ENCODE measurements at regions not wholly inside any gene's neighbourhood (a gene's known extent, or its start where the extent isn't known, plus 50 kb on each side); places are given as distances from the start of the nearest gene placed in this dataset.
"Not testable (repeated sequence)": the region's sequence is repeated elsewhere in the genome, so short reads cannot be mapped to it uniquely, and the experiment has no call there.

DNA sequence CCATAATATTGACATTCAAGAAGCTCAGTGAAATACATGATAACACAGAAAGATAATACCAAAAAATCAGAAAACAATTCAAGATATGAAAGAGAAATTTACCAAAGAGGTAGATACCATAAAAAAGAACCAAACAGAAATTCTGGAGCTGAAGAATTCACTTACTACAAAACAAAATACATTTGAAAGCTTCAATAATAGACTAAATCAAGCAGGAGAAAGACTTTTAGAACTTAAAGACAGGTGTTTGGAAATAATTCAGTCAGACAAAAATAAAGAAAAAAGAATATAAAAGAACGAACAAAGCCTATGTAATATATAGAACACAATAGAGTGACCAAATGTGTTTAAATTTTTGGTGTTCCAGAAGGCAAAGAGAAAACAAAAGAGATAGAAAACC lies 158.7 kb downstream of the MOBP start:
- CTCF ChIA-PET = no interaction called here
- no peak for DNase-seq
- peaks cover 13% of the 10 kb centered on the region for H3K9me3 Mint-ChIP-seq
- intact Hi-C loops (cut with micrococcal nuclease) = no loop called here
- no peaks in the 10 kb centered on the region for H3K27me3 Mint-ChIP-seq (ENCODE audit: low read depth)
- no peaks in the 10 kb centered on the region for H3K4me1 Mint-ChIP-seq (ENCODE audit: low read depth)
- no peak overlapping the region for H3K27ac Mint-ChIP-seq
- no peaks in the 10 kb centered on the region for H3K36me3 Mint-ChIP-seq (ENCODE audit: low read depth)
- no peak overlapping the region for H3K4me3 Mint-ChIP-seq

DNA sequence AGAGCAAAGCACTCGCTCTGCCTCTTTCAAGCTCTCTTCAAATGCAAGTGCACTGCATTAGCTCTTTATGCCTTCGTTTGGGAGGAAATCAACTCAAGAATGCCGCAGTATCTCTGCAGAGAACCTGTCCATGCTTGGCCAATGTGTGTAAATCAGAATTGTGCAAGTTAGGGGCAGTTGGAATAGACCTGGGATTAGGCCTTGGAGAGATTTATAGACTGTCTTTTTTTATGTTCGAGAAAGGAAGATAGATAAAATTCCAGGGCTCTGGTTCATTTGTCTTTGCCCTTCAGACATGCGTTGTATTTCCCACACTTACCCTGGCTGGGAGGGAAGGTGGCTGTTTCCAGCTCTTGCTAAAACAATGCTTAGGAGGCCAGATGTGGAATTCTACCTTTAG lies 163.7 kb downstream of the MOBP start:
- no peak overlapping the region for H3K27ac Mint-ChIP-seq
- CTCF ChIA-PET = no interaction called here
- intact Hi-C loops (cut with micrococcal nuclease) = no loop called here
- H3K4me1 Mint-ChIP-seq (ENCODE audit: low read depth) = no peaks in the 10 kb centered on the region
- H3K9me3 Mint-ChIP-seq = peaks cover 7% of the 10 kb centered on the region
- peaks cover 4% of the 10 kb centered on the region for H3K27me3 Mint-ChIP-seq (ENCODE audit: low read depth)
- H3K36me3 Mint-ChIP-seq (ENCODE audit: low read depth) = no peaks in the 10 kb centered on the region
- no peak for DNase-seq
- no peak overlapping the region for H3K4me3 Mint-ChIP-seq

DNA sequence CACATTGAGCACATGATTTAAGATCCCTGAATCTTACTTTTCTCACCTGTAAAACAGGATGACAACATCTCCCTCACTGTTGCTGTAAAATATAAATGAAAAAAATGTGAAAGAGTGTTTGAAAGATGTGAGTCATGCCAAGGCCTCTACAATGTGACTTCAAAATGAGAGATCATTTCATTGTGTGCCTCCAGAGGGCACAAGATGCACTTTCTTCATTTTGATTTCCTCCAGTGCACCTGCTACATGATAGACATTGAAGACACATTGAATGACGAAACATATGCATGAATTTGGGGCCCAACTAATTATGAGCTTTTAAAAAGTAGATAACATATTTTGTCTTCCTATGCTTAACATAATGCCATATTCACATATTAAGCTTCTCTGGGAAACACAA lies 170.3 kb downstream of the MOBP start:
- Mint-ChIP-seq H3K36me3 (ENCODE audit: low read depth) (no peaks in the 10 kb centered on the region), H3K27me3 (ENCODE audit: low read depth) (peaks cover 13% of the 10 kb centered on the region), H3K4me1 (ENCODE audit: low read depth) (peaks cover 12% of the 10 kb centered on the region), H3K27ac (no peak overlapping the region), H3K4me3 (no peak overlapping the region), H3K9me3 (no peaks in the 10 kb centered on the region)
- intact Hi-C loops (cut with micrococcal nuclease) = loop anchor here (2.0 kb wide), 3 partner anchors 231 to 671 kb away; partner anchors contain the start of genes EIF1B and RPSA
- peak; percentile 26 for DNase-seq
- CTCF ChIA-PET = interaction anchor here (0.9 kb wide), 1 partner anchor 50 kb away, joined by 3 read pairs; no protein-coding TSS in a partner anchor

DNA sequence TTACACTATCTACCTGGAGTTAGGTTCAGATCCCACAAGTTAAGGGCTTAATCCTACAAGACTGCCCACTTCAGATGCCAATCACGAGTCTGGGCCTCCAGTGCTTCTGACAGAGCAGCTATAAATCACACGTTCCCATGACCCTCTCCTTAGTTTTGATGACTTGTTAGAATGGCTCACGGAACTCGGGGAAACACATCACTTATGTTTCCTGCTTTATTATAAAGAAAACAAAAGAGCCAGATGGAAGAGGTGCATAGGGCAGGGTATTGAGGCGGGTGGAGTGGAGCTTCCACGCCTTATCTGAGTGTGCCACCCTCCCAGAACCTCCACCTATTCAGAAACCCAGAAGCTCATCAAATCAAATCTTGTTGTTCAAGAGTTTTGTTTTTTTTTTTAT lies 170.8 kb downstream of the MOBP start:
- Mint-ChIP-seq H3K27ac (no peak overlapping the region), H3K27me3 (ENCODE audit: low read depth) (peaks cover 16% of the 10 kb centered on the region), H3K9me3 (no peaks in the 10 kb centered on the region), H3K4me3 (no peak overlapping the region), H3K4me1 (ENCODE audit: low read depth) (peaks cover 12% of the 10 kb centered on the region), H3K36me3 (ENCODE audit: low read depth) (no peaks in the 10 kb centered on the region)
- intact Hi-C loops (cut with micrococcal nuclease) = loop anchor here (2.0 kb wide), 3 partner anchors 232 to 670 kb away; partner anchors contain the start of genes EIF1B and RPSA
- CTCF ChIA-PET = interaction anchor here (0.9 kb wide), 1 partner anchor 50 kb away, joined by 3 read pairs; no protein-coding TSS in a partner anchor
- DNase-seq = no peak

DNA sequence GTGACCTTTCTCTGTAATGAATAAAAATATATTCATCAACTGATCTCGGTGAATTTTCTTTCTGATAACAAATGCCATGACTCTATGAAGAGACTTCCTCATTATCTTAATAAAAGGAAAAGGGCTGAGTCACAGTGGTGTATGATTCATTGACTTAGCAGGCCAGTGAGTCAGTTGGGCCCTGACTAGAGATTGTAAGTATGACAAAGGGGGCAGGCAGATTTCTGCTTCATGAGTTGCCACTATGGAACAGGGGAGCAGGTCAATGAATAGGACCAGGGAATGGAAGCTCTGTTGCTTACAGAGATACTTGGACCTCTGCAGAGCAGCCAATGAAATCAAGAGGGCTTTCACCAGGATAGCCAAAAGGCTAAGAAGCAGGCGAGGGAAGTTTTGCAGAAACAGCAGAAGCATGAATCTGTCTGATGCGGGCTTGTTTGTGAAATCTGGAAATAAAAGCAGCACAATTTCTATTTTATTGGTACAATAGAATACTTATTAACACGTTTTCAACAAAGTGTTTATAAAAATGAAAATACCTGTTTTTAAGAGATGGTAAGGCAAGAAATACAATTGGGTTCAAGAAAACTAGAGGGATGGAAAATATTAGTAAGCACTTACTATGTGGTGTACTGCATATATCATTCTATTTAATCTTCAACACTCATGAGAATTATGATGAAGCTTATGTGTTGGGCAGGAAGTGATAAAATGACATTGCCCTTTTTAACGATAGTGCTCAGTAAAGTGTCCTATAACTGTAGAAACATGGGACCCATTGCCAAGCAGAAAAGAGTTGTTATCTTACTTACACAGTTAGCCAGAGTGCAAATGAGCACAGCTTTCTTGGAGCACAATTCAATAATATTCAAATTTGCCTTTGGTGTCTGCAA lies 169.8 kb upstream of the MYRIP start:
- H3K4me1 Mint-ChIP-seq (ENCODE audit: low read depth) = peaks cover 12% of the 10 kb centered on the region
- CTCF ChIA-PET = interaction anchor here (1.1 kb wide), 2 partner anchors 29 to 66 kb away, joined by 3 read pairs; no protein-coding TSS in a partner anchor
- H3K9me3 Mint-ChIP-seq = no peaks in the 10 kb centered on the region
- H3K36me3 Mint-ChIP-seq (ENCODE audit: low read depth) = no peaks in the 10 kb centered on the region
- DNase-seq = peak; percentile 44
- peaks cover 14% of the 10 kb centered on the region for H3K27me3 Mint-ChIP-seq (ENCODE audit: low read depth)
- no peak overlapping the region for H3K27ac Mint-ChIP-seq
- intact Hi-C loops (cut with micrococcal nuclease) = loop anchor here (2.0 kb wide), 3 partner anchors 233 to 669 kb away; partner anchors contain the start of genes EIF1B and RPSA
- H3K4me3 Mint-ChIP-seq = no peak overlapping the region

DNA sequence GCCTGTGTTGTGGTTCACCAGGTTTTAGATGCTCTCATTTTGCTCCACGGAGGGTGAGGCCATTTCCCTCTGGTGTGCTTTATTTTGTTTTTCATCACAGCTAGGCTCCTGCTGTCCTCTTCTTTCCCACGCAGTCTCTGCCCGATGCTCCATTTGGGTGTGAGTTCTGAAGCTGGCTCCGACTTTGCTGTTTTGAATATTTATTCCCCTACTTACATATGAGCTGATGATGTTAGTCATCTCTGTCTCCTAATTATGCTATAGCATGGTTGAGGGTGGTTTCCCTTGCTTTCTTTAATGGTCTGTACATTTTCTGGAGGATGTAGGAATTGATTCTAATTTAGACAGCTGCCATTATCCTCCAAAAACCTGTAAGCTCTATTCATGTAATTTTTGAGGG lies 168.1 kb upstream of the MYRIP start:
- Mint-ChIP-seq H3K9me3 (no peaks in the 10 kb centered on the region), H3K27ac (no peak overlapping the region), H3K4me1 (ENCODE audit: low read depth) (peaks cover 12% of the 10 kb centered on the region), H3K36me3 (ENCODE audit: low read depth) (no peaks in the 10 kb centered on the region), H3K27me3 (ENCODE audit: low read depth) (peaks cover 12% of the 10 kb centered on the region), H3K4me3 (no peak overlapping the region)
- DNase-seq = no peak
- CTCF ChIA-PET = interaction anchor here (1.1 kb wide), 1 partner anchor 64 kb away, joined by 3 read pairs; no protein-coding TSS in a partner anchor
- intact Hi-C loops (cut with micrococcal nuclease) = no loop called here

DNA sequence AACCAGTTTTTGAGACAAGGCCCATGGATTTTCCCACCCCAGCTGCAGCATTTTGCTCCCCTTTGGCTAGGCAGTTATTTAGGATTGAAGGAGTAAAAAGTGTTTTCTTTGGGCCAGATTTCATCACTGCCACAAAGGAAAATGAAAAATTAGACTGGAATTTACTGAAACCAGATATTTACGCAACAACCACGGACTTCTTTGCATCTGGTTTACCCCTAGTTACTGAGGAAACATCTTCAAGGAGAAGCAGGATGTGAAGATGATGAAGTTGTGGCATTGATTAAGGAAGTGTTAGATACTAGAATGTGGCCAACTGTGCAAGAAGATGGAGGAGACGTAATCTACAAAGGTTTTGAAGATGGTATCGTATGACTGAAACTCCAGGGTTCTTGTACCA lies 165.2 kb upstream of the MYRIP start:
- no peak overlapping the region for H3K4me3 Mint-ChIP-seq
- peaks cover 12% of the 10 kb centered on the region for H3K27me3 Mint-ChIP-seq (ENCODE audit: low read depth)
- no peaks in the 10 kb centered on the region for H3K36me3 Mint-ChIP-seq (ENCODE audit: low read depth)
- no peak overlapping the region for H3K27ac Mint-ChIP-seq
- intact Hi-C loops (cut with micrococcal nuclease) = no loop called here
- H3K9me3 Mint-ChIP-seq = no peaks in the 10 kb centered on the region
- H3K4me1 Mint-ChIP-seq (ENCODE audit: low read depth) = peaks cover 10% of the 10 kb centered on the region
- DNase-seq = no peak
- CTCF ChIA-PET = no interaction called here

DNA sequence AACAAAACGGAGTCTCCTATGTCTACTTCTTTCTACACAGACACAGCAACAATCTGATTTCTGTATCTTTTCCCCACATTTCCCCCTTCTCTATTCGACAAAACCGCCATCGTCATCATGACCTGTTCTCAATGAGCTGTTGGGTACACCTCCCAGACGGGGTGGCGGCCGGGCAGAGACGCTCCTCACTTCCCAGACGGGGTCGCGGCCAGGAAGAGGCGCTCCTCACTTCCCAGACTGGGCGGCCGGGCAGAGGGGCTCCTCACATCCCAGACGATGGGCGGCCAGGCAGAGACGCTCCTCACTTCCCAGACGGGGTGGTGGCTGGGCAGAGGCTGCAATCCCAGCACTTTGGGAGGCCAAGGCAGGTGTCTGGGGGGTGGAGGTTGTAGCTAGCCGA lies 158.2 kb upstream of the MYRIP start:
- DNase-seq; H3K9me3 Mint-ChIP-seq; H3K27me3 Mint-ChIP-seq (ENCODE audit: low read depth); intact Hi-C loops (cut with micrococcal nuclease); H3K4me3 Mint-ChIP-seq; H3K27ac Mint-ChIP-seq; H3K36me3 Mint-ChIP-seq (ENCODE audit: low read depth); CTCF ChIA-PET; H3K4me1 Mint-ChIP-seq (ENCODE audit: low read depth): not testable (repeated sequence)

DNA sequence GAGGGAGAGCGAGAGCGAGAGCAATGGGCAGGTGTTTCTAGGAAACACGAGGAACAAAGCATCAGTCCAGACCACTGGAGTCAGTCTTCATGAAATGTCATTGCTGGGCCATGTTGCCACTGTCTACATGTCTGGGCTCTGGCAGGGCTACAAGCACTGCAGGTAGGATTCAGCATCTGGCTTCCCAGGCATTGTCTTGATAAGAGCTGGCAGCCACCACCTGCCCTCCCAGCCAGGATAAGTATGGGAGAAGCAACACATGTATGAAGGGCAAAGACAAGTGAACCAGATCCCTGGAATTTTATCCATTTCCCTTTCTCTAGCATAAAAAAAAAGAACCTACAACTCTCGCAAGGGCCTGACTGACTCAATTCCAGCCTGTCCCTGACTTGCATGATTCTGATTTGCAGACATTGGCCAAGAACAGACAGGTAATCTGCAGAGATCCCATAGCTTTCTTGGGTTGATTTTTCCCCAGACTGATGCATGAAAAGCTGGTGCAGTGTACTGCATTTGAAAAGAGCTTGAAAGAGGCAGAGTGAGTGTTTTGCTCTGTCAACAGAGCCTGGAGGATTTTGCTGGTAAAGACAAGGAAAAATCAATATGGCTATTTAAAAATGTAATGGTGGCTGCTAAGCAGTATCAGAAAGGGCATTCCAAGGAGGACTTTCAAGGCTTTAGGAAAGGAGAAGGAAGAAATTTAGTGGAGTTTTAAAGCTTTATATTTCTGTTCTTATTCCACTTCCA lies 157.2 kb upstream of the MYRIP start:
- intact Hi-C loops (cut with micrococcal nuclease) = no loop called here
- Mint-ChIP-seq H3K27ac (no peak overlapping the region), H3K9me3 (peaks cover 2% of the 10 kb centered on the region), H3K4me1 (ENCODE audit: low read depth) (no peaks in the 10 kb centered on the region), H3K27me3 (ENCODE audit: low read depth) (peaks cover 4% of the 10 kb centered on the region), H3K4me3 (no peak overlapping the region), H3K36me3 (ENCODE audit: low read depth) (no peaks in the 10 kb centered on the region)
- no peak for DNase-seq
- CTCF ChIA-PET = no interaction called here

DNA sequence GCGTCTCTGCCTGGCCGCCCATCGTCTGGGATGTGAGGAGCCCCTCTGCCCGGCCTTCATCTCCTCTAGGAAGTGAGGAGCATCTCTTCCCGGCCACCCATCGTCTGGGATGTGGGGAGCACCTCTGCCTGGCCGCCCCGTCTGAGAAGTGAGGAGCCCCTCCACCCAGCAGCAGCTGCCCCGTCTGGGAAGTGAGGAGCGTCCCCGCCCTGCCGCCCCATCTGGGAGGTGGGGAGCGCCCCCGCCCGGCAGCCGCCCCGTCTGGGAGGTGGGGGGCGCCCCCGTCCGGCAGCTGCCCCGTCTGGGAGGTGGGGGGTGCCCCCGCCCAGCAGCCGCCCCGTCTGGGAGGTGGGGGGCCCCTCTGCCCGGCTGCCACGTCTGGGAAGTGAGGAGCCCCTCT lies 153.7 kb upstream of the MYRIP start:
- H3K27ac Mint-ChIP-seq; H3K4me3 Mint-ChIP-seq; H3K9me3 Mint-ChIP-seq; DNase-seq; CTCF ChIA-PET; H3K27me3 Mint-ChIP-seq (ENCODE audit: low read depth); H3K4me1 Mint-ChIP-seq (ENCODE audit: low read depth); H3K36me3 Mint-ChIP-seq (ENCODE audit: low read depth); intact Hi-C loops (cut with micrococcal nuclease): not testable (repeated sequence)

DNA sequence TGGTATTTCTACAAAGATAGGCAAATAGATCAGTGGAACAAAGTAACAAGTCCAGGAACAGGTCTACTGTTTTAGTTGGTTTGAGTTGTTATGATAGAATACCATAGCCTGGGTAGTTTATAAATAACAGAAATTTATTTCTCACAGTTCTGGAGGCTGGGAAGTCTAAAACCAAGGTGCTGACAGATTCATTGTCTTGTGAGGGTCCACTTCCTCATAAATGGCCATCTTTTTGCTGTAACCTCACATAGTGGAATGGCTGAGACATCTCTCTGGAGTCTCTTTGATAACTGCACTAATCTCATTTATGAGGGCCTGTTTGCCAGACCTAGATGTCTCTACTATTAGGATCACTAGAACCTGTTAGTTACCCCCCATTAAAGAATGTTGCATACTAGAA lies 152.3 kb upstream of the MYRIP start:
- Mint-ChIP-seq H3K36me3 (ENCODE audit: low read depth) (no peaks in the 10 kb centered on the region), H3K27ac (no peak overlapping the region), H3K4me1 (ENCODE audit: low read depth) (no peaks in the 10 kb centered on the region), H3K9me3 (no peaks in the 10 kb centered on the region), H3K4me3 (no peak overlapping the region), H3K27me3 (ENCODE audit: low read depth) (peaks cover 8% of the 10 kb centered on the region)
- CTCF ChIA-PET = no interaction called here
- DNase-seq = no peak
- intact Hi-C loops (cut with micrococcal nuclease) = no loop called here

DNA sequence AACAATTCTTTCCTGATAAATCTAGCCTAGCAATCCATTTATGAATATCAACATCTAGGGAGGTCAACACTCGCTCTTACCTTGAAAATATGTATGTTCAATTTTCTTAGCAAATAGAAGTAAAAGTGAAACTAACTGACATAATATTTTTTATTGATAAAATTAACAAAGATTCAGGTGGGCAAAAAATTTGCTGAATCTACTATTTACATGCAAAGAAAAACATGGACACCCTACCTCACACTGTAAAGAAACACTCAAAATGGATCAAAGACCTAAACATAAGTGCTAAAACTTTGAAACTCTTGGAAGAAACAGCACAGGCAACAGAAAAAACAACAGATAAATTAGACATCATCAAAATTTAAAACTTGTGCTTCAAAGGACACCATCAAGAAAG lies 151.6 kb upstream of the MYRIP start:
- no peaks in the 10 kb centered on the region for H3K4me1 Mint-ChIP-seq (ENCODE audit: low read depth)
- CTCF ChIA-PET = no interaction called here
- H3K9me3 Mint-ChIP-seq = no peaks in the 10 kb centered on the region
- no peaks in the 10 kb centered on the region for H3K36me3 Mint-ChIP-seq (ENCODE audit: low read depth)
- no peak for DNase-seq
- peaks cover 8% of the 10 kb centered on the region for H3K27me3 Mint-ChIP-seq (ENCODE audit: low read depth)
- H3K4me3 Mint-ChIP-seq = no peak overlapping the region
- intact Hi-C loops (cut with micrococcal nuclease) = no loop called here
- H3K27ac Mint-ChIP-seq = no peak overlapping the region
